ENCODE measurements at regions not wholly inside any gene's neighbourhood (a gene's known extent, or its start where the extent isn't known, plus 50 kb on each side); places are given as distances from the start of the nearest gene placed in this dataset.

DNA sequence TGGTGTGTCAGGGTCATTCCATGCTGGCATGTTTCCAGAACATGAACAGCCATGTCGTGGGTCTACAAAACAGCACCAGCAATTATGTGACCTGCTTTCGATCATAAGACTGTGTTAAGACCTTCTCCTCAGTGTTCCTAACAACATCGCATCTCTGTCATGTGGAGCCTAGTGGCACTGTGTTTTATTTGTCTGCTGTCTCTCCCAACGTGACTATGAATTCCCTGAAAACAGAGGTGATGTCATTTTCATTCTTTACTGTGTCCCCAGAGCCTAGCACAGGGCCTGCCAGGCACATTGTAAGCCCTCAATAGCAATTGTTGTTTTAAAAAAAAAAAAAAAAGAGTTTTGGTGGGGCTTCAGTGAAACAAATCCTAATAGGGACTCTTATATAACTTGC lies 94.2 kb upstream of the IL12A start:
- Histone ChIP-seq H3K4me3 (no peak overlapping the region), H3K36me3 (replicated peaks in 1 of 2) (no peaks in the 10 kb centered on the region), H3K9me3 (replicated peaks in 1 of 3) (no peaks in the 10 kb centered on the region), H3K4me1 (replicated peaks in 1 of 2) (peaks cover 0 to 7% of the 10 kb centered on the region in 2 donors), H3K27ac (no peak overlapping the region), H3K27me3 (no peaks in the 10 kb centered on the region)
- DNase-seq: no peak
- intact Hi-C loops (cut with DNase I): no loop called here
- TF ChIP-seq, protein P1, sequence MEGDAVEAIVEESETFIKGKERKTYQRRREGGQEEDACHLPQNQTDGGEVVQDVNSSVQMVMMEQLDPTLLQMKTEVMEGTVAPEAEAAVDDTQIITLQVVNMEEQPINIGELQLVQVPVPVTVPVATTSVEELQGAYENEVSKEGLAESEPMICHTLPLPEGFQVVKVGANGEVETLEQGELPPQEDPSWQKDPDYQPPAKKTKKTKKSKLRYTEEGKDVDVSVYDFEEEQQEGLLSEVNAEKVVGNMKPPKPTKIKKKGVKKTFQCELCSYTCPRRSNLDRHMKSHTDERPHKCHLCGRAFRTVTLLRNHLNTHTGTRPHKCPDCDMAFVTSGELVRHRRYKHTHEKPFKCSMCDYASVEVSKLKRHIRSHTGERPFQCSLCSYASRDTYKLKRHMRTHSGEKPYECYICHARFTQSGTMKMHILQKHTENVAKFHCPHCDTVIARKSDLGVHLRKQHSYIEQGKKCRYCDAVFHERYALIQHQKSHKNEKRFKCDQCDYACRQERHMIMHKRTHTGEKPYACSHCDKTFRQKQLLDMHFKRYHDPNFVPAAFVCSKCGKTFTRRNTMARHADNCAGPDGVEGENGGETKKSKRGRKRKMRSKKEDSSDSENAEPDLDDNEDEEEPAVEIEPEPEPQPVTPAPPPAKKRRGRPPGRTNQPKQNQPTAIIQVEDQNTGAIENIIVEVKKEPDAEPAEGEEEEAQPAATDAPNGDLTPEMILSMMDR (IDR thresholded peaks at IDR 0.05): no peak
- TF ChIP-seq POLR2A (IDR thresholded peaks at IDR 0.05): no peak
- WGBS, 4 donors: 73 to 84% (median 76%) methylated on average over 4 of the region's 4 CpGs

DNA sequence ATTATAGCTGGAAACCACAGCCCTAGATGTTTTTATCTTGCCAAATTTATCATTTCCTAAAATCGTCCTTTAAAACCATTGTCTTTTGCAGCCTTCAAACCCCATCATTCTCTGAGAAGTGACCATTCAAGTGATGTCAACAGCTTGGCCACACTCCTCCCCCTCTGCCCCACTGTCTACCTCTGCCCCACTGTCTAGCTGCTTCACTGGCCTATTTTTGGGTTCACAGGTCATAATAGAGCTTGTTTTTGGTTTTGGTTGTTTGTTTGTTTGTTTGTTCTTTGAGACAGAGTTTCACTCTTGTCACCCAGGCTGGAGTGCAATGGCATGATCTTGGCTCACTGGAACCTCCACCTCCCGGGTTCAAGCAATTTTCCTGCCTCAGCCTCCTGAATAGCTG lies 93.2 kb upstream of the IL12A start:
- Histone ChIP-seq H3K27ac (no peak overlapping the region), H3K4me3 (no peak overlapping the region), H3K36me3 (replicated peaks in 1 of 2) (no peaks in the 10 kb centered on the region), H3K9me3 (replicated peaks in 1 of 3) (no peaks in the 10 kb centered on the region), H3K27me3 (no peaks in the 10 kb centered on the region), H3K4me1 (replicated peaks in 1 of 2) (peaks cover 0 to 7% of the 10 kb centered on the region in 2 donors)
- intact Hi-C loops (cut with DNase I): no loop called here
- DNase-seq: no peak
- TF ChIP-seq POLR2A (IDR thresholded peaks at IDR 0.05): no peak
- TF ChIP-seq, protein P1 (IDR thresholded peaks at IDR 0.05): no peak
- WGBS, 4 donors: 71 to 83% (median 74%) methylated on average over 2 of the region's 2 CpGs

DNA sequence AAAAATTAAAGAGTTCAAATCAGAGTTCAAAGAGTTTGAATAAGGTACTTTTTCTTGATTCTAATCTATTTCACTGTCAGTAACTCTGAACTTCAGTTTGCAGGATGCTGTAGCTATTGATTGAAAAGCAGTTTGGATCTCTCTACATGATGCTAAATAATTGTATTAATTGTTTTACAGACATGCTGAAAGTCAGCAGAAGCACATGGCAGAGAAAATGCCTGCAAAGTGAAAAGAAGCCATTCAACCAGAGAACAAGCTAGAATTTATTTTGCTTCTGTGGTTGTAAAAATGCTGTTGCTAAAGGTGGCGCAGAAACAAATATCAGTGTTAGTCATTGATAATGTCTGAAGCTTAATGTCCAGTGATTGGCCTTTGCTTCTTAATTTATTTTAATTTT lies 92.1 kb upstream of the IL12A start:
- H3K4me3 ChIP-seq: no peak overlapping the region
- no peaks in the 10 kb centered on the region for H3K36me3 ChIP-seq (replicated peaks in 1 of 2)
- H3K9me3 ChIP-seq (replicated peaks in 1 of 3): no peaks in the 10 kb centered on the region
- TF ChIP-seq POLR2A (IDR thresholded peaks at IDR 0.05): no peak
- TF ChIP-seq, protein P1 (IDR thresholded peaks at IDR 0.05): no peak
- no peaks in the 10 kb centered on the region for H3K27me3 ChIP-seq
- no peak overlapping the region for H3K27ac ChIP-seq
- no peak for DNase-seq
- intact Hi-C loops (cut with DNase I): no loop called here
- WGBS, 4 donors: 92 to 100% (median 94%) methylated on average over 1 of the region's 1 CpG
- peaks cover 0 to 7% of the 10 kb centered on the region in 2 donors for H3K4me1 ChIP-seq (replicated peaks in 1 of 2)

DNA sequence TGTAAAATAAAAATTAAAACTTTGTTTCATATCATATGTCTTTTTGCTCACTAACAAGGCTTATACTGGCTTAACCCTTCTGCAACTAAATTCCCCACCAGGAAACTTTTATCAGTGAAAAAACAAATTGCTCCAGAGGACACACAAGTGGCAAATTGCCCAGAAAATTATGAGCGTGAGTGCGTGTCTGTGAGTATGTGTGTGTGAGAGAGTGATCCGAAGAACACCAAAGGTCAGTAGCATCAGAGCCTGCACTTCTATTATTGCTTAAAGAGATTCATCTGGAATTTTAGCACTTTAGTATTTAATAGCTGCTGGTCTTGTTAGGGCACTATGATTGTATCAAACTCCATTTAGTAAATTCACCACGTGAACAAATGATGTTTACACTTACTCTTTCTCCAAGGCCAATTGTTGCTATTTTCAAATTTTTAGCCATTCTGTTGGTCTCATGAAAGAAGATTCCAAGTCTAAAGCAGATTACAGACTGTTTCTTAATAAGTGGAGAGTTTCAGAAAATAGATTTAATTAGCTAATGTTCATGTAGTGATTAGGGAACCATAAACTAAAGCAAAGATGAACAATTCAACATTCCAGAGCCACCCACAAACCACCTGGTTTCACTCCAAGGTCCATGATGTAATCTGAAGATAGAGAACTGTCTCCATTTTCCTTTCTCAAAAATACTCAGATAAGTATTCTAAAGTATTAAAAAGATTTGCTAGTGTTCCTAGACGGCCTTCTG lies 91.1 kb upstream of the IL12A start:
- Histone ChIP-seq H3K36me3 (replicated peaks in 1 of 2) (no peaks in the 10 kb centered on the region), H3K27ac (no peak overlapping the region)
- intact Hi-C loops (cut with DNase I): no loop called here

More for the DNA sequence above, 91.1 kb upstream of the IL12A start:
- TF ChIP-seq POLR2A (IDR thresholded peaks at IDR 0.05): no peak
- TF ChIP-seq, protein P1 (IDR thresholded peaks at IDR 0.05): no peak
- peak in 1 of 7 donors; percentile 9 for DNase-seq
- Histone ChIP-seq H3K4me3 (no peak overlapping the region), H3K27me3 (no peaks in the 10 kb centered on the region), H3K9me3 (replicated peaks in 1 of 3) (no peaks in the 10 kb centered on the region), H3K4me1 (replicated peaks in 1 of 2) (peaks cover 0 to 7% of the 10 kb centered on the region in 2 donors)
- WGBS, 4 donors: 30 to 36% (median 32%) methylated on average over 5 of the region's 5 CpGs

Measured in adrenal gland (tissue), 9 donors.